Astrocyte (in vitro differentiated cells and primary cell): ENCODE measurements at regions not wholly inside any gene's neighbourhood (a gene's known extent, or its start where the extent isn't known, plus 50 kb on each side); places are given as distances from the start of the nearest gene placed in this dataset.

ENCODE experiments used
- DNase-seq: peaks from one replicate; pipeline ENCODE4 v3.0.0-alpha.2; 2010; ENCODE audit warnings: low read depth
- FAIRE-seq: peaks from 2 replicates; lab custom pipeline; 2011; peaks lifted over from hg19 to GRCh38; lab: Jason Lieb, UNC
- H2AFZ ChIP-seq: 2 replicates; pipeline ENCODE4 v1.6.0; 2012; ENCODE audit warnings: low read depth, low read length, inconsistent platforms
- H3K27ac ChIP-seq: 2 replicates; pipeline ENCODE4 v1.5.1; 2011; ENCODE audit warnings: low read depth, low read length, inconsistent platforms
- H3K27me3 ChIP-seq: 2 replicates; pipeline ENCODE4 v1.6.0; 2011; ENCODE audit warnings: low read length, inconsistent platforms; ENCODE audit not compliant: insufficient read depth
- H3K36me3 ChIP-seq: 2 replicates; pipeline ENCODE4 v1.5.1; 2011; ENCODE audit warnings: low read length, inconsistent platforms; ENCODE audit not compliant: insufficient read depth
- H3K4me1 ChIP-seq: 2 replicates; pipeline ENCODE4 v1.5.1; 2011; ENCODE audit warnings: low read length, inconsistent platforms; ENCODE audit not compliant: insufficient read depth
- H3K4me2 ChIP-seq: 2 replicates; pipeline ENCODE4 v1.6.0; 2012; ENCODE audit warnings: low read length, inconsistent platforms
- H3K4me3 ChIP-seq: 2 replicates; pipeline ENCODE4 v1.5.1; 2011; ENCODE audit warnings: low read depth, mild to moderate bottlenecking, low read length, inconsistent platforms; ENCODE audit not compliant: insufficient read depth
- H3K79me2 ChIP-seq: 2 replicates; pipeline ENCODE4 v1.6.0; 2012; ENCODE audit warnings: mild to moderate bottlenecking, low read length, inconsistent platforms; ENCODE audit not compliant: insufficient read depth
- H3K9ac ChIP-seq: 2 replicates; pipeline ENCODE4 v1.6.0; 2012; ENCODE audit warnings: mild to moderate bottlenecking, low read length, inconsistent platforms
- H3K9me3 ChIP-seq: 2 replicates; pipeline ENCODE4 v1.5.1; 2012; ENCODE audit warnings: low read depth, mild to moderate bottlenecking, low read length, inconsistent platforms; ENCODE audit not compliant: insufficient read depth
- H4K20me1 ChIP-seq: 2 replicates; pipeline ENCODE4 v1.6.0; 2012; ENCODE audit warnings: low read length, inconsistent platforms; ENCODE audit not compliant: insufficient read depth
- H3K27ac Mint-ChIP-seq: one replicate; pipeline ENCODE4 v1.8.0; 2021; ENCODE audit warnings: mild to moderate bottlenecking, mixed read lengths; ENCODE audit not compliant: unreplicated experiment
- H3K27me3 Mint-ChIP-seq: one replicate; pipeline ENCODE4 v1.8.0; 2021; ENCODE audit warnings: low read depth, mixed read lengths; ENCODE audit not compliant: unreplicated experiment
- H3K36me3 Mint-ChIP-seq: one replicate; pipeline ENCODE4 v1.8.0; 2021; ENCODE audit warnings: low read depth, mixed read lengths; ENCODE audit not compliant: unreplicated experiment
- H3K4me1 Mint-ChIP-seq: one replicate; pipeline ENCODE4 v1.8.0; 2021; ENCODE audit warnings: low read depth, mixed read lengths; ENCODE audit not compliant: unreplicated experiment
- H3K4me3 Mint-ChIP-seq: one replicate; pipeline ENCODE4 v1.8.0; 2021; ENCODE audit warnings: mild to moderate bottlenecking, moderate library complexity, mixed read lengths; ENCODE audit not compliant: unreplicated experiment
- H3K9me3 Mint-ChIP-seq: one replicate; pipeline ENCODE4 v1.8.0; 2021; ENCODE audit warnings: mild to moderate bottlenecking, mixed read lengths; ENCODE audit not compliant: unreplicated experiment
- EZH2 ChIP-seq: IDR thresholded peaks from 2 replicates; pipeline ENCODE4 v1.6.1; 2012; ENCODE audit warnings: mild to moderate bottlenecking, low read length, inconsistent platforms; ENCODE audit not compliant: insufficient read depth
- TF ChIP-seq, protein P1 (sequence below): IDR thresholded peaks from 2 replicates; pipeline ENCODE4 v1.5.1; 2011; ENCODE audit warnings: low read depth, mild to moderate bottlenecking, inconsistent platforms, low read length, moderate library complexity; ENCODE audit not compliant: insufficient read depth

DNA sequence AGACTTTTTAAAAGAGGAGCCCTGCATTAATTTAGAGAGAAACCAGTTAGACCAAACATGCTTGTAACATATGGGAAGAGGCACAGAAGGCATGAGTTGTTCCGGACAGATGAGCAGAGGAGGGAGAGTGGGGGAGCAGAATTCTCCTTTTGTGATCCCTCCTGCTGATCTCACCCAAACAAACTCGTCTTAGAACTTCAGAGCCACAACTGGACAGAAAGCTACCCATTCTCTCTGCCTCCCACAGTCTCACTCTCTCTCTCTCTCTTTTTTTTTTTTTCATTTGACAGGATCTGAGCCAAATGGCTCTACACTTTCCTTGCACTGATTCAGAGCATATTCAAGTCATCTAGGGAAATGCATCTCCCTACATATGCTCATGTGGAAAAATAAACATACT, 196.0 kb upstream of the PAPPA start:
- H3K4me2 ChIP-seq = no peak overlapping the region
- no peak for FAIRE-seq

GRCh38 chr9:115964710-115965347, 188.8 kb upstream of the PAPPA start:
- H3K4me2 ChIP-seq = no peak overlapping the region
- peaks cover 3% of the 10 kb centered on the region for H3K4me1 Mint-ChIP-seq

More for the DNA sequence above, 196.0 kb upstream of the PAPPA start:
- Mint-ChIP-seq H3K4me1 (peaks cover 14% of the 10 kb centered on the region), H3K9me3 (peaks cover 3% of the 10 kb centered on the region), H3K4me3 (no peak overlapping the region), H3K27me3 (no peaks in the 10 kb centered on the region), H3K36me3 (no peaks in the 10 kb centered on the region), H3K27ac (peak overlapping the region; percentile 62)
- TF ChIP-seq, protein P1, sequence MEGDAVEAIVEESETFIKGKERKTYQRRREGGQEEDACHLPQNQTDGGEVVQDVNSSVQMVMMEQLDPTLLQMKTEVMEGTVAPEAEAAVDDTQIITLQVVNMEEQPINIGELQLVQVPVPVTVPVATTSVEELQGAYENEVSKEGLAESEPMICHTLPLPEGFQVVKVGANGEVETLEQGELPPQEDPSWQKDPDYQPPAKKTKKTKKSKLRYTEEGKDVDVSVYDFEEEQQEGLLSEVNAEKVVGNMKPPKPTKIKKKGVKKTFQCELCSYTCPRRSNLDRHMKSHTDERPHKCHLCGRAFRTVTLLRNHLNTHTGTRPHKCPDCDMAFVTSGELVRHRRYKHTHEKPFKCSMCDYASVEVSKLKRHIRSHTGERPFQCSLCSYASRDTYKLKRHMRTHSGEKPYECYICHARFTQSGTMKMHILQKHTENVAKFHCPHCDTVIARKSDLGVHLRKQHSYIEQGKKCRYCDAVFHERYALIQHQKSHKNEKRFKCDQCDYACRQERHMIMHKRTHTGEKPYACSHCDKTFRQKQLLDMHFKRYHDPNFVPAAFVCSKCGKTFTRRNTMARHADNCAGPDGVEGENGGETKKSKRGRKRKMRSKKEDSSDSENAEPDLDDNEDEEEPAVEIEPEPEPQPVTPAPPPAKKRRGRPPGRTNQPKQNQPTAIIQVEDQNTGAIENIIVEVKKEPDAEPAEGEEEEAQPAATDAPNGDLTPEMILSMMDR = no peak
- no peak for TF ChIP-seq EZH2
- Histone ChIP-seq H3K27me3 (no peaks in the 10 kb centered on the region), H3K4me3 (no peak overlapping the region), H3K79me2 (no peaks in the 10 kb centered on the region), H3K4me1 (peaks cover 7% of the 10 kb centered on the region), H4K20me1 (no peaks in the 10 kb centered on the region), H3K9me3 (no peaks in the 10 kb centered on the region), H3K36me3 (no peaks in the 10 kb centered on the region), H2AFZ (no peak overlapping the region), H3K9ac (no peak overlapping the region), H3K27ac (no peak overlapping the region)
- DNase-seq = peak; percentile 15

GRCh38 chr9:115966660-115967059, 186.9 kb upstream of the PAPPA start:
- H2AFZ ChIP-seq = no peak overlapping the region
- H3K9me3 Mint-ChIP-seq = peaks cover 9% of the 10 kb centered on the region
- H3K4me2 ChIP-seq = no peak overlapping the region
- H3K27ac ChIP-seq = no peak overlapping the region
- H4K20me1 ChIP-seq = no peaks in the 10 kb centered on the region
- no peaks in the 10 kb centered on the region for H3K9me3 ChIP-seq
- H3K27ac Mint-ChIP-seq = no peak overlapping the region
- no peaks in the 10 kb centered on the region for H3K4me1 ChIP-seq
- H3K9ac ChIP-seq = no peak overlapping the region
- H3K36me3 ChIP-seq = no peaks in the 10 kb centered on the region
- FAIRE-seq = no peak
- H3K4me1 Mint-ChIP-seq = peaks cover 3% of the 10 kb centered on the region
- TF ChIP-seq, protein P1 = no peak
- TF ChIP-seq EZH2 = no peak
- no peaks in the 10 kb centered on the region for H3K27me3 Mint-ChIP-seq
- H3K4me3 Mint-ChIP-seq = no peak overlapping the region
- H3K79me2 ChIP-seq = no peaks in the 10 kb centered on the region
- no peak overlapping the region for H3K4me3 ChIP-seq
- H3K36me3 Mint-ChIP-seq = no peaks in the 10 kb centered on the region
- DNase-seq = no peak
- no peaks in the 10 kb centered on the region for H3K27me3 ChIP-seq

More at GRCh38 chr9:115964710-115965347, 188.8 kb upstream of the PAPPA start:
- no peaks in the 10 kb centered on the region for H3K79me2 ChIP-seq
- no peak overlapping the region for H3K9ac ChIP-seq
- no peak overlapping the region for H2AFZ ChIP-seq
- Mint-ChIP-seq H3K27ac (no peak overlapping the region), H3K9me3 (peaks cover 11% of the 10 kb centered on the region), H3K36me3 (no peaks in the 10 kb centered on the region), H3K4me3 (no peak overlapping the region), H3K27me3 (no peaks in the 10 kb centered on the region)
- DNase-seq (no peak), FAIRE-seq (no peak)
- TF ChIP-seq, protein P1 = no peak
- no peak for TF ChIP-seq EZH2
- H3K4me3 ChIP-seq = no peak overlapping the region
- no peaks in the 10 kb centered on the region for H3K36me3 ChIP-seq
- no peaks in the 10 kb centered on the region for H3K27me3 ChIP-seq
- H3K27ac ChIP-seq = no peak overlapping the region
- H3K9me3 ChIP-seq = no peaks in the 10 kb centered on the region
- no peaks in the 10 kb centered on the region for H3K4me1 ChIP-seq
- H4K20me1 ChIP-seq = no peaks in the 10 kb centered on the region
